ENCODE measurements at regions not wholly inside any gene's neighbourhood (a gene's known extent, or its start where the extent isn't known, plus 50 kb on each side); places are given as distances from the start of the nearest gene placed in this dataset.

DNA sequence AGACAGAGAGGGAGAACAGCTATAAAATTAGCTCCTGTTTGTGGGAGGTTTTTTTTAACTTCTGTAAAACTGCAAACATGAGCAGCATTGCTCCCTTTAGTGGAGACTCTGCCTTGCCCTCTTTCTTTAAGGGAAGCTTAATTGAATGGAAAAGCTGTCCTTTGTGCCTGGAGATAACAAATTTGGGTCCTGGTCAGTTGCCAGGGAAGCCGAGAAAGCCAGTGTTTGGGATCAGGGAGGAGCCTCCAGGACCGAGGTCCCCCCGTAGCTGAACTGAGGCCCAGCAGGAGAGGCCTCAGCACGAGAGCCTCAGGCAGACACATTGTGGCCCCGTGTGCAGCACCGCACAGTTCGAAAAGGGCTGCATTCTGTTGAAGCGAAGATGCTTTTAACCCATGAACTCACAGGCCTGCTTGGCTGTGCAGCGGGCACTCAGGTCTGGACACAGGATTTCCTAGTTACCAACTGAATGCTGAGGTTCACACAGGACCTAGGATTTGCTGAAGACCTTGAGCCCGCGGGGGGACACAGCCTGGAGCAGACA lies 369.7 kb downstream of the DCDC2C start:
- H4K20me1 ChIP-seq (ENCODE audit: insufficient read depth, low read length), result no peaks in the 10 kb centered on the region
- H2AFZ ChIP-seq (ENCODE audit: low read depth, low read length), result no peak overlapping the region
- no peaks in the 10 kb centered on the region for H3K27me3 ChIP-seq (ENCODE audit: insufficient read depth, low read length, poor library complexity)
- no peaks in the 10 kb centered on the region for H3K4me1 ChIP-seq (ENCODE audit: insufficient read depth, low read length)
- no peaks in the 10 kb centered on the region for H3K9me3 ChIP-seq (ENCODE audit: insufficient read depth, low read length, severe bottlenecking)
- no peak for ATAC-seq (ENCODE audit: insufficient read depth, low read depth)
- H3K79me2 ChIP-seq (ENCODE audit: insufficient read depth, low read length), result no peaks in the 10 kb centered on the region
- no peak overlapping the region for H3K4me3 ChIP-seq (ENCODE audit: low read depth in 1 of 2, low read length in 2 of 2)
- no peaks in the 10 kb centered on the region for H3K36me3 ChIP-seq (ENCODE audit: insufficient read depth, low read length)
- no peak overlapping the region for H3K9ac ChIP-seq (ENCODE audit: low read depth, low read length)
- TF ChIP-seq, protein P1, sequence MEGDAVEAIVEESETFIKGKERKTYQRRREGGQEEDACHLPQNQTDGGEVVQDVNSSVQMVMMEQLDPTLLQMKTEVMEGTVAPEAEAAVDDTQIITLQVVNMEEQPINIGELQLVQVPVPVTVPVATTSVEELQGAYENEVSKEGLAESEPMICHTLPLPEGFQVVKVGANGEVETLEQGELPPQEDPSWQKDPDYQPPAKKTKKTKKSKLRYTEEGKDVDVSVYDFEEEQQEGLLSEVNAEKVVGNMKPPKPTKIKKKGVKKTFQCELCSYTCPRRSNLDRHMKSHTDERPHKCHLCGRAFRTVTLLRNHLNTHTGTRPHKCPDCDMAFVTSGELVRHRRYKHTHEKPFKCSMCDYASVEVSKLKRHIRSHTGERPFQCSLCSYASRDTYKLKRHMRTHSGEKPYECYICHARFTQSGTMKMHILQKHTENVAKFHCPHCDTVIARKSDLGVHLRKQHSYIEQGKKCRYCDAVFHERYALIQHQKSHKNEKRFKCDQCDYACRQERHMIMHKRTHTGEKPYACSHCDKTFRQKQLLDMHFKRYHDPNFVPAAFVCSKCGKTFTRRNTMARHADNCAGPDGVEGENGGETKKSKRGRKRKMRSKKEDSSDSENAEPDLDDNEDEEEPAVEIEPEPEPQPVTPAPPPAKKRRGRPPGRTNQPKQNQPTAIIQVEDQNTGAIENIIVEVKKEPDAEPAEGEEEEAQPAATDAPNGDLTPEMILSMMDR (IDR thresholded peaks at IDR 0.05; ENCODE audit: borderline replicate concordance, extremely low read depth, low read length, poor library complexity, severe bottlenecking), result no peak
- no peak overlapping the region for H3K27ac ChIP-seq (ENCODE audit: low read length)
- no peak overlapping the region for H3K4me2 ChIP-seq (ENCODE audit: insufficient read depth, low read length)
- DNase-seq, result no peak

DNA sequence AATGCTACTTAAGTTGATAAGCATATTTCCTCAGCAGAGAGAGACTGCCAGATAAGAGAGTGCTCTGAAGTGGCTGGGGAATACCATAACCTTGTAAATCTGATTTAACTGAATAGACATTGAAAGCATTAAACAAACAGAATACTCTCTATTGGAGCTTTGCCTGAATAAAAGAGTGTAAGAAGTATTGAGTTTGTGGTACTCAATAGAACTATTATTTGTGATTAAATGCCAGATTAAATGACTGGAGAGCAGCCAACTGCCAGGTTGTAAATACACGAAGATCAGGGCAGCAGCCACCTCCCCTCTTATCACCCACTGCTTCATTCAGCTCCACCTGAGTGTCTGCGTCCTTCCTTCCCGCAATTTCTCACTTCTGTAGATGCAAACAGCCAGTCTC lies 373.6 kb downstream of the DCDC2C start:
- H3K9ac ChIP-seq (ENCODE audit: low read depth, low read length), result no peak overlapping the region
- H3K27ac ChIP-seq (ENCODE audit: low read length), result no peak overlapping the region
- H3K4me1 ChIP-seq (ENCODE audit: insufficient read depth, low read length), result no peaks in the 10 kb centered on the region
- no peaks in the 10 kb centered on the region for H3K27me3 ChIP-seq (ENCODE audit: insufficient read depth, low read length, poor library complexity)
- H3K4me2 ChIP-seq (ENCODE audit: insufficient read depth, low read length), result no peak overlapping the region
- no peak overlapping the region for H2AFZ ChIP-seq (ENCODE audit: low read depth, low read length)
- no peak overlapping the region for H3K4me3 ChIP-seq (ENCODE audit: low read depth in 1 of 2, low read length in 2 of 2)
- H3K9me3 ChIP-seq (ENCODE audit: insufficient read depth, low read length, severe bottlenecking), result no peaks in the 10 kb centered on the region
- TF ChIP-seq, protein P1 (IDR thresholded peaks at IDR 0.05; ENCODE audit: borderline replicate concordance, extremely low read depth, low read length, poor library complexity, severe bottlenecking), result no peak
- TF ChIP-seq EZH2 (IDR thresholded peaks at IDR 0.05; ENCODE audit: borderline replicate concordance, low read depth, low read length, severe bottlenecking), result no peak
- H4K20me1 ChIP-seq (ENCODE audit: insufficient read depth, low read length), result no peaks in the 10 kb centered on the region
- H3K79me2 ChIP-seq (ENCODE audit: insufficient read depth, low read length), result no peaks in the 10 kb centered on the region
- DNase-seq, result no peak
- no peak for ATAC-seq (ENCODE audit: insufficient read depth, low read depth)
- H3K36me3 ChIP-seq (ENCODE audit: insufficient read depth, low read length), result no peaks in the 10 kb centered on the region

DNA sequence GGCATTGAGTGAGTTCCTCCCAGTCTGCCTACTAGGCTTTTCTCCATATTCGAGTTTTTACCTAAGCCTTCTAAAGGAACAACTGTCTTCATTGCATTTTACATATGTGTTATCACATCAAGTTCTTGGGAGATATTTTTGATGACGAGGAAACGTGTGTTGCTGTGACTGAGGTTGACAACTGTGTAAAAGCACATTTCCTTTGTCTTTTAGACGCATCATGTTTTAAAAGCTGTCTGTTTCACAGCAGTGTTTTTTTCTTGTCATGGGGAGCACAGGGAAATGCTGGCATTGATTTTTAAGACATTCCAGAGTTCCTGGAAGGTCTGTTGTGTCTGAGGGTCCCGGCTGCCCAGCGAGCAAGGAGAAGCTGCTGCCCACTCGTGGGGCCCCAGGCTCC lies 381.8 kb downstream of the DCDC2C start:
- H3K4me2 ChIP-seq (ENCODE audit: insufficient read depth, low read length), result no peak overlapping the region
- H3K27ac ChIP-seq (ENCODE audit: low read length), result no peak overlapping the region
- ATAC-seq (ENCODE audit: insufficient read depth, low read depth) (no peak), DNase-seq (no peak)
- no peak overlapping the region for H2AFZ ChIP-seq (ENCODE audit: low read depth, low read length)
- H3K4me3 ChIP-seq (ENCODE audit: low read depth in 1 of 2, low read length in 2 of 2), result no peak overlapping the region
- no peaks in the 10 kb centered on the region for H3K4me1 ChIP-seq (ENCODE audit: insufficient read depth, low read length)
- TF ChIP-seq EZH2 (IDR thresholded peaks at IDR 0.05; ENCODE audit: borderline replicate concordance, low read depth, low read length, severe bottlenecking), result no peak
- TF ChIP-seq, protein P1 (IDR thresholded peaks at IDR 0.05; ENCODE audit: borderline replicate concordance, extremely low read depth, low read length, poor library complexity, severe bottlenecking), result no peak
- no peaks in the 10 kb centered on the region for H4K20me1 ChIP-seq (ENCODE audit: insufficient read depth, low read length)
- no peaks in the 10 kb centered on the region for H3K79me2 ChIP-seq (ENCODE audit: insufficient read depth, low read length)
- no peaks in the 10 kb centered on the region for H3K9me3 ChIP-seq (ENCODE audit: insufficient read depth, low read length, severe bottlenecking)
- H3K9ac ChIP-seq (ENCODE audit: low read depth, low read length), result no peak overlapping the region
- H3K27me3 ChIP-seq (ENCODE audit: insufficient read depth, low read length, poor library complexity), result no peaks in the 10 kb centered on the region
- H3K36me3 ChIP-seq (ENCODE audit: insufficient read depth, low read length), result no peaks in the 10 kb centered on the region

Data from DND-41 (cell line).